IMR-90 (cell line): ENCODE measurements at regions not wholly inside any gene's neighbourhood (a gene's known extent, or its start where the extent isn't known, plus 50 kb on each side); places are given as distances from the start of the nearest gene placed in this dataset.

Experiments used
- ATAC-seq: fragments of 200-7000 bp; cut with Tn5 transposase; 2 replicates; pipeline ENCODE4 v1.9.1; 2020; ENCODE audit warnings: low read depth, mild to moderate bottlenecking, moderate library complexity
- BruUV-seq: library from RNA; stranded (reverse); fragments of 400-500 nt; replicated peaks from 2 replicates; lab custom pipeline; 2021; lab: Mats Ljungman, UMichigan
- CTCF ChIA-PET: fragments of 300-600 bp; formaldehyde crosslinking; extraction: SDS; loops from one replicate; lab custom pipeline; 2021; ENCODE audit warnings: antibody characterized with exemption; lab: Yijun Ruan, JAX
- POLR2A ChIA-PET: fragments of 300-600 bp; sonication (Branson Sonifier 250); formaldehyde crosslinking; loops from one replicate; lab custom pipeline; 2022; ENCODE audit warnings: antibody characterized with exemption; ENCODE audit not compliant: unreplicated experiment; lab: Charles Lee
- DNase-seq: peaks from one replicate; pipeline ENCODE4 v3.0.0; 2013
- H2AFZ ChIP-seq: replicated peaks from 2 replicates; pipeline ENCODE3; 2013; ENCODE audit warnings: low read length, mild to moderate bottlenecking; ENCODE audit not compliant: poor library complexity
- H2AK5ac ChIP-seq: 2 replicates; pipeline ENCODE4 v1.6.1; 2013; ENCODE audit warnings: low read depth, low read length, inconsistent platforms
- H2AK9ac ChIP-seq: replicated peaks from 2 replicates; pipeline ENCODE3; 2013; ENCODE audit warnings: mild to moderate bottlenecking, low read depth, low read length, moderate library complexity; ENCODE audit not compliant: poor library complexity
- H2BK120ac ChIP-seq: 2 replicates; pipeline ENCODE4 v1.6.1; 2013; ENCODE audit warnings: low read depth, low read length, inconsistent platforms
- H2BK15ac ChIP-seq: 3 replicates; pipeline ENCODE4 v1.6.1; 2013; ENCODE audit warnings: low read depth, low read length, inconsistent platforms
- H2BK20ac ChIP-seq: 2 replicates; pipeline ENCODE4 v1.6.1; 2013; ENCODE audit warnings: low read depth, mild to moderate bottlenecking, inconsistent platforms, low read length, moderate library complexity
- H2BK5ac ChIP-seq: 2 replicates; pipeline ENCODE4 v1.6.1; 2013; ENCODE audit warnings: mild to moderate bottlenecking, low read depth, low read length, inconsistent platforms; ENCODE audit not compliant: poor library complexity, severe bottlenecking
- H3K14ac ChIP-seq: replicated peaks from 2 replicates; pipeline ENCODE4 v1.6.1; 2013; ENCODE audit warnings: low read depth, low read length, inconsistent platforms
- H3K18ac ChIP-seq: 2 replicates; pipeline ENCODE4 v1.6.1; 2013; ENCODE audit warnings: low read depth, low read length, control low read depth
- H3K23ac ChIP-seq: 2 replicates; pipeline ENCODE4 v1.6.1; 2013; ENCODE audit warnings: low read depth, low read length, inconsistent platforms
- H3K27ac ChIP-seq: 2 replicates; pipeline ENCODE4 v1.5.1; 2013; ENCODE audit warnings: mild to moderate bottlenecking, control low read depth, low read length; ENCODE audit not compliant: insufficient read depth
- H3K27me3 ChIP-seq: 2 replicates; pipeline ENCODE4 v1.6.1; 2013; ENCODE audit warnings: low read length; ENCODE audit not compliant: control insufficient read depth, insufficient read depth
- H3K36me3 ChIP-seq: 2 replicates; pipeline ENCODE4 v1.6.1; 2013; ENCODE audit warnings: low read length, mixed read lengths; ENCODE audit not compliant: control insufficient read depth, insufficient read depth
- H3K4ac ChIP-seq: 2 replicates; pipeline ENCODE4 v1.6.1; 2013; ENCODE audit warnings: low read depth, low read length, inconsistent platforms
- H3K4me1 ChIP-seq: 2 replicates; pipeline ENCODE4 v1.6.1; 2013; ENCODE audit warnings: low read length, mixed read lengths; ENCODE audit not compliant: control insufficient read depth, insufficient read depth
- H3K4me2 ChIP-seq: 2 replicates; pipeline ENCODE4 v1.6.1; 2013; ENCODE audit warnings: low read depth, mild to moderate bottlenecking, control low read depth, low read length, moderate library complexity
- H3K4me3 ChIP-seq: 2 replicates; pipeline ENCODE4 v1.5.1; 2013; ENCODE audit warnings: low read depth, mild to moderate bottlenecking, control low read depth, low read length, moderate library complexity; ENCODE audit not compliant: insufficient read depth
- H3K56ac ChIP-seq: 2 replicates; pipeline ENCODE4 v1.6.1; 2013; ENCODE audit warnings: low read length, inconsistent platforms; ENCODE audit not compliant: insufficient read depth; ENCODE audit errors: extremely low read depth
- H3K79me1 ChIP-seq, 2 experiments: 2 replicates each; pipeline ENCODE4 v1.6.1; 2013; ENCODE audit warnings: low read length in 2 of 2, inconsistent platforms in 1 of 2, low read depth in 1 of 2
- H3K9ac ChIP-seq: 2 replicates; pipeline ENCODE4 v1.6.1; 2013; ENCODE audit warnings: low read depth, low read length, control low read depth
- H3K9me1 ChIP-seq: 2 replicates; pipeline ENCODE4 v1.6.1; 2013; ENCODE audit warnings: low read length, inconsistent platforms; ENCODE audit not compliant: insufficient read depth
- H3K9me3 ChIP-seq: 2 replicates; pipeline ENCODE4 v1.6.1; 2013; ENCODE audit warnings: low read length; ENCODE audit not compliant: control insufficient read depth, insufficient read depth
- H4K20me1 ChIP-seq: 2 replicates; pipeline ENCODE4 v1.6.1; 2013; ENCODE audit warnings: low read length, inconsistent platforms; ENCODE audit not compliant: insufficient read depth
- H4K5ac ChIP-seq: 2 replicates; pipeline ENCODE4 v1.6.1; 2013; ENCODE audit warnings: mild to moderate bottlenecking, low read depth, low read length, control low read depth
- H4K8ac ChIP-seq, 2 experiments: 2 replicates each; pipeline ENCODE4 v1.6.1; 2013; ENCODE audit warnings: low read depth in 2 of 2, low read length in 2 of 2, control low read depth in 1 of 2, inconsistent platforms in 1 of 2
- H4K91ac ChIP-seq: 2 replicates; pipeline ENCODE4 v1.6.1; 2013; ENCODE audit warnings: low read depth, low read length, inconsistent platforms; ENCODE audit not compliant: insufficient read depth
- CEBPB ChIP-seq: IDR thresholded peaks from 2 replicates; pipeline ENCODE4 v1.6.1; 2012; ENCODE audit warnings: low read depth, low read length, improper control_type of control experiment
- CHD1 ChIP-seq: IDR thresholded peaks from 2 replicates; pipeline ENCODE4 v1.6.1; 2012; ENCODE audit warnings: low read depth, low read length, improper control_type of control experiment
- ELK1 ChIP-seq: fragments of 150-350 bp; IDR thresholded peaks from 2 replicates; pipeline ENCODE4 v1.6.1; 2016; ENCODE audit warnings: low read depth, mild to moderate bottlenecking, low read length, moderate library complexity, borderline replicate concordance
- MAFK ChIP-seq: IDR thresholded peaks from 2 replicates; pipeline ENCODE4 v1.6.1; 2012; ENCODE audit warnings: low read depth, low read length, improper control_type of control experiment
- MAZ ChIP-seq: IDR thresholded peaks from 2 replicates; pipeline ENCODE4 v1.6.1; 2012; ENCODE audit warnings: low read depth, mild to moderate bottlenecking, low read length, improper control_type of control experiment, moderate library complexity, borderline replicate concordance
- POLR2A ChIP-seq: IDR thresholded peaks from 2 replicates; pipeline ENCODE4 v1.6.1; 2012; ENCODE audit warnings: mild to moderate bottlenecking, low read depth, low read length
- SMC3 ChIP-seq: fragments of 150-350 bp; IDR thresholded peaks from 2 replicates; pipeline ENCODE4 v1.6.1; 2016; ENCODE audit warnings: low read depth, mild to moderate bottlenecking, antibody characterized with exemption, low read length, moderate library complexity
- dilution Hi-C: fragments of 300-500 bp; cut with HindIII; formaldehyde crosslinking; loops from one replicate; pipeline ENCODE4 v1.14.3; 2018; ENCODE audit warnings: low sequenced_read_pairs; ENCODE audit not compliant: unreplicated experiment
- in situ Hi-C: fragments of 300-500 bp; cut with MboI; formaldehyde crosslinking; loops from 3 replicates; pipeline ENCODE4 v1.14.3; 2019; ENCODE audit warnings: low sequenced_read_pairs, inconsistent platforms, mixed read lengths
- intact Hi-C: fragments of 100-400 bp; cut with micrococcal nuclease; formaldehyde crosslinking; loops from 2 replicates; pipeline ENCODE4 v1.10.0; 2022
- TF ChIP-seq, protein P1 (sequence below): conservative IDR thresholded peaks from 2 replicates; pipeline ENCODE4 v1.5.1; 2012; ENCODE audit warnings: mild to moderate bottlenecking, low read depth, low read length, improper control_type of control experiment

GRCh38 chr6:130622142-130622541 lies 205.1 kb upstream of the SMLR1 start:
- Histone ChIP-seq H3K9ac (no peak overlapping the region), H4K5ac (no peak overlapping the region), H2BK120ac (no peak overlapping the region), H3K4ac (no peak overlapping the region), H2AK5ac (no peak overlapping the region), H3K79me1 (no peaks in the 10 kb centered on the region), H3K9me3 (no peaks in the 10 kb centered on the region), H2BK15ac (no peak overlapping the region), H3K4me3 (no peak overlapping the region), H2BK20ac (no peak overlapping the region), H2AFZ (no peak overlapping the region), H4K91ac (no peak overlapping the region), H2BK5ac (no peak overlapping the region), H4K8ac (no peak overlapping the region), H3K36me3 (no peaks in the 10 kb centered on the region), H3K27ac (no peak overlapping the region), H3K14ac (no peak overlapping the region), H3K4me2 (no peak overlapping the region), H3K23ac (no peak overlapping the region), H3K56ac (no peak overlapping the region), H3K27me3 (no peaks in the 10 kb centered on the region), H3K4me1 (peaks cover 2% of the 10 kb centered on the region; the same call in 1 of the 2 replicates), H3K9me1 (no peaks in the 10 kb centered on the region), H3K18ac (no peak overlapping the region), H2AK9ac (no peak overlapping the region), H4K20me1 (no peaks in the 10 kb centered on the region)
- POLR2A ChIA-PET: no interaction called here
- intact Hi-C loops: no loop called here
- no peak for TF ChIP-seq ELK1
- TF ChIP-seq, protein P1, sequence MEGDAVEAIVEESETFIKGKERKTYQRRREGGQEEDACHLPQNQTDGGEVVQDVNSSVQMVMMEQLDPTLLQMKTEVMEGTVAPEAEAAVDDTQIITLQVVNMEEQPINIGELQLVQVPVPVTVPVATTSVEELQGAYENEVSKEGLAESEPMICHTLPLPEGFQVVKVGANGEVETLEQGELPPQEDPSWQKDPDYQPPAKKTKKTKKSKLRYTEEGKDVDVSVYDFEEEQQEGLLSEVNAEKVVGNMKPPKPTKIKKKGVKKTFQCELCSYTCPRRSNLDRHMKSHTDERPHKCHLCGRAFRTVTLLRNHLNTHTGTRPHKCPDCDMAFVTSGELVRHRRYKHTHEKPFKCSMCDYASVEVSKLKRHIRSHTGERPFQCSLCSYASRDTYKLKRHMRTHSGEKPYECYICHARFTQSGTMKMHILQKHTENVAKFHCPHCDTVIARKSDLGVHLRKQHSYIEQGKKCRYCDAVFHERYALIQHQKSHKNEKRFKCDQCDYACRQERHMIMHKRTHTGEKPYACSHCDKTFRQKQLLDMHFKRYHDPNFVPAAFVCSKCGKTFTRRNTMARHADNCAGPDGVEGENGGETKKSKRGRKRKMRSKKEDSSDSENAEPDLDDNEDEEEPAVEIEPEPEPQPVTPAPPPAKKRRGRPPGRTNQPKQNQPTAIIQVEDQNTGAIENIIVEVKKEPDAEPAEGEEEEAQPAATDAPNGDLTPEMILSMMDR: no peak
- TF ChIP-seq MAFK: no peak
- TF ChIP-seq SMC3: no peak
- no peak for TF ChIP-seq CHD1
- TF ChIP-seq MAZ: no peak
- TF ChIP-seq CEBPB: no peak
- TF ChIP-seq POLR2A: no peak
- peak; percentile 69 for DNase-seq
- no peak for ATAC-seq
- CTCF ChIA-PET: interaction anchor here (0.6 kb wide), 1 partner anchor 62 kb away, joined by 4 read pairs; no protein-coding TSS in a partner anchor
- no TSS peak for BruUV-seq
- dilution Hi-C loops: no loop called here
- in situ Hi-C loops: no loop called here
